HG02678 (cell line): ENCODE measurements at regions not wholly inside any gene's neighbourhood (a gene's known extent, or its start where the extent isn't known, plus 50 kb on each side); places are given as distances from the start of the nearest gene placed in this dataset.
A peak's percentile ranks its signal among the peaks of the same experiment; 100 is the strongest.

Experiments used
- ATAC-seq: cut with Tn5 transposase; IDR thresholded peaks from one replicate; pipeline ENCODE4 v1.9.1; 2021; ENCODE audit warnings: mild to moderate bottlenecking, moderate library complexity; ENCODE audit not compliant: unreplicated experiment

DNA sequence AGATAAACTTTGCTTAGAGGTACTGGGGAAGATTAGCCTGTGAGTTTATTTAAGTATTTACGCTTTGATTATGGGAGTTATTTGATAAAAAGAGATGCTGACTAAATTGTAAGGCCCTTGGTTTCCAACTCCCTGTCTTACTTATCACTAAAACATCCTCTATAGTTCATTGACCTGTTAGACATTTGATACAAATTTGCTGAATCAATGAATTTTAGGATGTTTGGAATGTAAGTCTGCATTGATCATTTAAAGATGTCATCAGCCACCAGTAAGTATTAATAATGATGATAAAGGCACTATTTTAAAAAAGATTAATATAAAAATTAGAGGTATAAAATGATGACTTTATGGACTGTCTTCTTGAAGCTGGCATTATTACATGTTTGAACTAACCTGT lies 340.6 kb downstream of the SPRY1 start:
- no peak for ATAC-seq

GRCh38 chr4:123739806-123740205 lies 343.2 kb downstream of the SPRY1 start:
- ATAC-seq: no peak

DNA sequence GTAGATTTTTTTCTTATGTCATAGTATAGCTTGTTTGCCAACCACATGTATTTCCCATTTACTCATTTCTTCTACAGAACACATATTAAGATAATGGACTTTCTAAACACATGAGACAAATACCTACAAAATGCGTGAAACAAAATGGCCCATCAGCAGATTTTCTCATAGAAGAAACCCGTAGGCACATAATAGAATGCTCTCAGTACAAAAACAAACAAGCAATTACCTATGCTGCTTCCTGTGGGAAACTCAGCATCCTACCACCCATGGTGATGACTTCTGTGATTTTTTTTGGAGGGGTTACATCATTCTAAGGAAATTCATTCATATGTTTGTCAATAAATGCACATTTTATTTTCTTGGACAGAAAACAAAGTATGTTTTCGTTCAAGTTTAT lies 343.6 kb downstream of the SPRY1 start:
- no peak for ATAC-seq

DNA sequence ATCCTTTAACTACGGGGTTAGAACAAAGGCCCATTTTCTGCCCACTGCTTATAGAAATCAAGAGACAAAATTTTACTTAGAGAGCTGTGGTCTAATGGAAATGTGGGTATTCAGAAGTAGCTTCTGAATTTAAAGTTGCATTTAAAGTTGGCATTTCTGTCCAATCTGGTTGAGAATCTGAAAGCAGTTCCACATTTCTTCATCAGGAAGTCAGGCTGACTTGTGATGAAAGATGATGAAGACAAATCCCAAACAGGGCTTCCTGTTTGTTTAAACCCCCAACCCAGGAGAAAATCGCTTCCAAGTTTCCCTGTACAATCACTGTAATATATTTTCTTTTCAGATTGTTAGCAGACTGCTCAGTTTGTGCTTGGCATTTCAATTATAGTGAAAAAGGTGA lies 345.3 kb downstream of the SPRY1 start:
- no peak for ATAC-seq

- no peak for ATAC-seq
These were observed 347.3 kb downstream of the SPRY1 start for GRCh38 chr4:123743848-123744247.

GRCh38 chr4:123744664-123745290 lies 348.2 kb downstream of the SPRY1 start:
- ATAC-seq: no peak

DNA sequence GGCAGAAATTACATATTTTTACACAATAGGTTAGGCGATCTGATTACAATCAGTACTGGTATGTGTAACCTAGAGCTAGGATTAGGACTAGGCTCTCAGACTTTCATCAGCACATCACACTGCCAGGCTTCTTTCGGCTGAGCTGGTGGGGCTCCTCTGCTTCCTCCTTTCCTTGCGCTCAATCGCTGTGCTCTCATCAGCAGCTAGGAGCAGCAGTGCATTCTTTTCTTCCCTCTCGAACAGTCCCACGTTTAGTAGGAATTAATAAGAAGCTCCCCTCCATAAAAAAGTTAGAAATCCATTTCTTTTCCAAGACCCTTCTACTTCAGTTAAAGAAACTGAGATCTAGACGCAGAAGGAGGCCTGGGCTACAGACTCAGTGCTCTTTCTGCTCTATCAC lies 350.4 kb downstream of the SPRY1 start:
- ATAC-seq: no peak

GRCh38 chr4:123748806-123749205 lies 352.2 kb downstream of the SPRY1 start:
- no peak for ATAC-seq

GRCh38 chr4:123749383-123749782 lies 352.8 kb downstream of the SPRY1 start:
- ATAC-seq: no peak

- ATAC-seq: no peak
These were observed 353.4 kb downstream of the SPRY1 start for GRCh38 chr4:123750044-123750443.

- ATAC-seq: no peak
These were observed 359.1 kb downstream of the SPRY1 start for GRCh38 chr4:123755655-123756054.

- no peak for ATAC-seq
These were observed 371.2 kb downstream of the SPRY1 start for GRCh38 chr4:123767806-123768205.

- no peak for ATAC-seq
These were observed 374.3 kb downstream of the SPRY1 start for GRCh38 chr4:123770884-123771283.

DNA sequence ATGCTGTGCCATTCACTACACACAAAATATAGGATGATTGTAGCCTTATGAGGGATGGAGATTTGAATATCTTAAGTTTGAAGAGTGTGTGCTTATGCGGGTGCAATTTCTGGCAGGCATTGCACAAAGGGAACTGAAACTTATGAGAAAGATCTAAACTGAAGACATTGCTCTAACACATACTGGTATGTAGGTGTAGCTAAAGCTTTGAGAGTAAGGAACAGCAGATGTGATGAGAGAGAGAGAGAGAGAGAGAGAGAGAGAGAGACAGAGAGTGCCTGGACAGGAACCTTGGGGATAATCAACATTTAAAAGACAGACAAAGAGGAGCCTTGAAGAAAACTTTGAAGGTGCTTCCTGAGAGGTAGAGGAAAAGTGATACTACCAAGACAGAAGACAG lies 379.7 kb downstream of the SPRY1 start:
- peak; percentile 98 for ATAC-seq

DNA sequence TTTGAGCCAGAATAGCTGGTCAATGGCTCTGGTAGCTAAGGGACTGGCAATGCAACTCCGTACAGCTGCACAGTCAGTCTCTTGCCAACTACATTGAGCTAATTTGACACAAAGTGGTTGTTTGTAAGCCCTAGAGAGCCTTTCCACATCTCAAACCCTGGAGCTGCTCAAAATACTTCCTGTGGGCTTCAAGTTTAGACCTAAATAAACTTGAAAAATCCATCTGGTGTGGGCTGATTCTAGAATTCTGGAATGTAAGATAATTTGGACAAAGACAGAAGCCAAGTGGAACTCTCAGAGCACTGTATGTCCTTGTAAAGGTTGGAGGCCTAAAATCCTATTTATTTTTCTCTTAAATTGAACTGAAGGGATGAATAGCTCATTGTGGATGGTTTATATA lies 380.8 kb downstream of the SPRY1 start:
- no peak for ATAC-seq

- ATAC-seq: no peak
These were observed 386.7 kb downstream of the SPRY1 start for GRCh38 chr4:123783151-123783790.

DNA sequence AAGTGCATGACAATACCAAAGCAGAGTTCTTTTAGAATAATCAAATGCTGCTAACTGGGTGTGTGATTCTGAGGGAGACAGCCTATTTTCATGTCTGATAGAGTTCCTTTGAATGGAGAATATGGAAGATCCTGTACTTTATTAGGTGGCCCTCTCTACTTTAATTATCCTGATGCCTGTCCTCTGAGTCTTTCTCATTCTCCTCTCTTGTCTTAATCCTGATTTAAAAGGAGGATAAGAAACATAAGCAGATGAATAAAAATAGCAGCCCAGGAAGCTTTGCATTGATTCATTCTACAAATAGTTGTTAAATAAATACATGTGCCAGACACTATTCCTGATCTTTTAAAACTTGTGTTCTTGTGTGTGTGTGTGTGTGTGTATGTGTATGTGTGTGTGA lies 387.3 kb downstream of the SPRY1 start:
- no peak for ATAC-seq

GRCh38 chr4:123784626-123785025 lies 388.0 kb downstream of the SPRY1 start:
- no peak for ATAC-seq

GRCh38 chr4:123785538-123785937 lies 388.9 kb downstream of the SPRY1 start:
- ATAC-seq: no peak

DNA sequence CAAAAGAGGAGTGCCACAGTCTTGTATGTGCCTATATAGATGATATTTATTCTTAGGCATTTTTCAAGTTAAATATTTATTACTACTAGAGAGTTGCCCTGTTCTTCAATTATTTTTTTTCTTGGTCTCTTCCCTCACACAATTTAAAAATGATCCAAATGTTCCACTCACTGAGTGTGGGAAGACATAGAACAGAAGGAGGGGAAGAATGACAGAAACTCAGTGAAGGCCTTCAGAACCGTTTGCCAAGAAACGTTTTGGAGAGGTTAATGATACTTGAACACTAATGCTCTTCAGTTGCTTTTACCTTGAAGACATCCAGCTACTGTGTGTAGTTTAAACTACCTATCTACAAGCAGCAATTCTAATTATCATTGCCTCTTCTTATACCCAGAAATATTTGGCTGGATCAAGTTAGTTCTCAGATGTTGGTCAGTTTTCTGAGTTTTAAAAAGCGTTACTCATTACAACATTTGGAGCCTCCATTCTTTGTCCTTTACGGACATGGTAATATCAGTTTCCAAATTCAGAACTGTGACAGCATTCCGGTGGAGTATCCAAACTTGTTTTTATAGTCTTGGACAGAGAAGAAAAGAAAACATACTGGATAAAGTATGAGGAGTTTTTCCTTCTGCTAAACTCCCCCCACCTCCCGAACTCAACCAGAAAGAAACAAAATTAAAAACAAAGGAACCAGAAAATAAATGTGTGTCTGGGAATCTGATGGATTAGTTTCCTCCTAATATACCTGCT lies 389.7 kb downstream of the SPRY1 start:
- ATAC-seq: no peak

- no peak for ATAC-seq
These were observed 390.3 kb downstream of the SPRY1 start for GRCh38 chr4:123786920-123787319.

DNA sequence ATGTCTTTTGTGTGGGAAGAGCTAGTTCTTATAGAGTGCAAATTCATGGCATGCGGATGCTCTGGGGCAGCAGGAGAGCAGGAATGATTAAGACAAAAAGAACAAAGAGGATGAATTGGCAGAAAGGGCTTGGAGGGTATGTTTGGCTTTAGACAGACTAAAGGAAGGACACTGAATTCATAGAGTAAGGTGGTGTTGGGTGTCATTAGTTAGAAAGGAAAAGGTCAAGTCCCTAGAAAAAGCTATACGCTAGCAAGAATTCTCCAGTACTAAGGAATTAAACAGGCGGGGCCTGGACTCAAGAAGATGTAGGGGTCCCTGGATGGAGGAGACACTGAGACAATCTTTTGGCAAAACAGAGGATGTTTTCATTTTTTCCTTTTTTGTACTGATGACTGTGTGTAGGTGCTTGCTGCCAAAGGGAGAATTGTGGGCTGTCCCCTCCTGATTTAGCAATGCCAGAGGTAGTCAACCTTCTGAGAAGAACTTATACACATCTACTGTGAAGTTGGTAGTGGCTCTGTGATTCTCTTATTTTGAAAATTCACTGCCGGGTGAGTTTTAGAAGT lies 391.0 kb downstream of the SPRY1 start:
- no peak for ATAC-seq
